Upper lobe of right lung (tissue), 1 donor: ENCODE measurements at regions not wholly inside any gene's neighbourhood (a gene's known extent, or its start where the extent isn't known, plus 50 kb on each side); places are given as distances from the start of the nearest gene placed in this dataset.

Experiments used
- ATAC-seq: fragments of 200-7000 bp; cut with Tn5 transposase; one replicate; pipeline ENCODE4 v1.9.1; 2020; ENCODE audit warnings: mild to moderate bottlenecking, moderate library complexity
- DNase-seq: peaks from one replicate; pipeline ENCODE4 v3.0.0-alpha.2; 2020
- H3K27ac ChIP-seq: fragments of 200-600 bp; one replicate; pipeline ENCODE4 v1.8.0; 2022
- H3K27me3 ChIP-seq: fragments of 200-600 bp; one replicate; pipeline ENCODE4 v1.8.0; 2022; ENCODE audit warnings: mild to moderate bottlenecking
- H3K36me3 ChIP-seq: fragments of 200-600 bp; one replicate; pipeline ENCODE4 v1.8.0; 2022
- H3K4me1 ChIP-seq: fragments of 200-600 bp; one replicate; pipeline ENCODE4 v1.8.0; 2022
- H3K4me3 ChIP-seq: fragments of 200-600 bp; one replicate; pipeline ENCODE4 v1.8.0; 2022; ENCODE audit warnings: mild to moderate bottlenecking
- H3K9me3 ChIP-seq: fragments of 200-600 bp; one replicate; pipeline ENCODE4 v1.8.0; 2022
- intact Hi-C: fragments of 100-400 bp; cut with DNase I; formaldehyde crosslinking; loops from one replicate; pipeline ENCODE4 v1.11.0; 2022
- TF ChIP-seq, protein P1 (sequence below): fragments of 200-600 bp; IDR thresholded peaks from one replicate; pipeline ENCODE4 v1.8.0; 2022; ENCODE audit warnings: antibody characterized with exemption
- donor health status: DM: no; HTN: yes; CAD: no; lungs with severe emphysema.

DNA sequence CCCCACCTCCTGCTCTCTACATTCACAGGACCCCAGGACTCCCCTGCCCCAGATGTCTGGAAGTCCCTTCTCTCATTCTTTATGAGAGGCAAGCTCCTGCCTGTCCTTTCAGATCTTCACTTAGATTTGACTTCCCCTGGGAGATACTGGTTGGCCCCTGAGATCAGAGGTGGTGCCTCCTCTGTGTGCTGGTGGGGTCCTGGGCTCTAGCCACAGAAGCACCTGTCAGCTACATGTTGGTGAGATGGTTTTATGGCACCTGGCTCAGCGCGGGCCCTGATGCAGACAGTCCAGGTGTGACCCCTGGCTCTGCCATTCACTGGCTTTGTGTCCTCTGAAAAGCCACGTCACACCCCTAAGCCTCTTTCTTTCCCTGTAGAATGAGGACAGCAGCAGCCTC lies 369.6 kb upstream of the ID2 start:
- H3K4me1 ChIP-seq = peaks cover 17% of the 10 kb centered on the region
- no peaks in the 10 kb centered on the region for H3K9me3 ChIP-seq
- H3K27me3 ChIP-seq = no peaks in the 10 kb centered on the region
- ATAC-seq = no peak
- intact Hi-C loops = no loop called here
- H3K36me3 ChIP-seq = no peaks in the 10 kb centered on the region
- TF ChIP-seq, protein P1, sequence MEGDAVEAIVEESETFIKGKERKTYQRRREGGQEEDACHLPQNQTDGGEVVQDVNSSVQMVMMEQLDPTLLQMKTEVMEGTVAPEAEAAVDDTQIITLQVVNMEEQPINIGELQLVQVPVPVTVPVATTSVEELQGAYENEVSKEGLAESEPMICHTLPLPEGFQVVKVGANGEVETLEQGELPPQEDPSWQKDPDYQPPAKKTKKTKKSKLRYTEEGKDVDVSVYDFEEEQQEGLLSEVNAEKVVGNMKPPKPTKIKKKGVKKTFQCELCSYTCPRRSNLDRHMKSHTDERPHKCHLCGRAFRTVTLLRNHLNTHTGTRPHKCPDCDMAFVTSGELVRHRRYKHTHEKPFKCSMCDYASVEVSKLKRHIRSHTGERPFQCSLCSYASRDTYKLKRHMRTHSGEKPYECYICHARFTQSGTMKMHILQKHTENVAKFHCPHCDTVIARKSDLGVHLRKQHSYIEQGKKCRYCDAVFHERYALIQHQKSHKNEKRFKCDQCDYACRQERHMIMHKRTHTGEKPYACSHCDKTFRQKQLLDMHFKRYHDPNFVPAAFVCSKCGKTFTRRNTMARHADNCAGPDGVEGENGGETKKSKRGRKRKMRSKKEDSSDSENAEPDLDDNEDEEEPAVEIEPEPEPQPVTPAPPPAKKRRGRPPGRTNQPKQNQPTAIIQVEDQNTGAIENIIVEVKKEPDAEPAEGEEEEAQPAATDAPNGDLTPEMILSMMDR = no peak
- H3K4me3 ChIP-seq = no peak overlapping the region
- H3K27ac ChIP-seq = no peak overlapping the region
- no peak for DNase-seq

DNA sequence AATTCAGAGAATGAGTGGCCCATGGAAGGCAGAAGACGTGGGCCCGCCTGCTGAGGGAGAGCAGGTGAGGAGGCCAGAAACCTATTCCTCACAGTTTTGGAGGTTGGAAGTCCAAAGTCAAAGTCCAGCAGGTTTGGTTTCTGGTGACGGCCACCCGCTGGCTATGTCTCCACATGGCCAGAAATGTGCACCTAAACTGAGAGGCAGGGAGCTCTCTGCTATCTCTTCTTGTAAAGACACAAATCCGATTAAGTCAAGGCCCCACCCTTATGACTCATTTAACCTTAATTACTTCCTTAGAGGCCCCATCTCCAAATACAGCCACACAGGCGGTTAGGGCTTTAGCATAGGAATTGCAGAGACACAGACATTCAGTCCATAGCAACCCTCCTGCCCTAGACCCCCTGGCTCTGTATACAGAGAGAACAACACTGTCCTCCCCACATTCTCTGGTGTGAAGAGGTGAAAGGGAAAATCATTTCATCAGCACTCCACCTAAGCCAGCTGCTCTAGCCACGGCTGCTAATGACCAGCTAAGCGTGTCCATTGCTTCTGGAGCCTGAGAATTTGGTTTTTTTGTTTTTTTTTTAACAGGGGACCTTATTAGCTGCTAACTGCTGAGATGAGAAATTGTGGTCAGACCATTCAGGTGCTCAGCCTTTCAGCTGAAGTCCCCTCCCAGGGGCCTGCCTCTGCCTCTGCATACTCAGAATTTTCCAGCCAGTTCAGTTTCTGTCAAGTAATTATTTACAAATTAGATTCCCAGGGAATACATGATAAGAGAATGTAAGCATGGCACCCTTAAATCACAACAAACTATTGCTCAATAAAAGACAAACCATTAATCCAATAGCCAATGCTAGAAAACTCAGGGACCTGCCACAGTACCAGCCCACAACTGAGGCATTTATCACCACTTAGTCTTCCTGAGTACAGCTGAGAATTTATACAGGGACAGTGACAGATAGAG lies 368.7 kb upstream of the ID2 start:
- H3K4me1 ChIP-seq = peaks cover 17% of the 10 kb centered on the region
- no peaks in the 10 kb centered on the region for H3K27me3 ChIP-seq
- H3K27ac ChIP-seq = no peak overlapping the region
- TF ChIP-seq, protein P1 = no peak
- no peaks in the 10 kb centered on the region for H3K9me3 ChIP-seq
- DNase-seq (no peak), ATAC-seq (no peak)
- intact Hi-C loops = no loop called here
- H3K36me3 ChIP-seq = no peaks in the 10 kb centered on the region
- H3K4me3 ChIP-seq = no peak overlapping the region

DNA sequence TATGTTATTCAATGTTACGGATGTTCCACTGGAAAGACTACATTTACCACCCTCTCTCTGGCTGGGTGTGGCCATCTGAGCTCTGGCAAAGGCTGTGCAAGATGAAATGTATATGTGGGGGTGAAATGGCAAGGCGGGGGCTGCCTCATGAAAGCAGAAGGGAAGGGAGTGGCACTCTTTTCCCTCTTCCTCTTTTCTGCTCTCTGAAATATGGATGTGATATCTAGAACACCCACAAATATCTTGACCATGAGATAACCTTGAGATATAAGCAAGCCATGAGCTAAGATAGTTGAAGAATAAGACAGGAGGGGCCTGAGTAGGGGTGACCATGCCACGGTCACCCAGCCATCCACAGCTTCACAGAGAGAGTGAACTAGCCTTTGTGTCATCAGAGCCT lies 367.8 kb upstream of the ID2 start:
- Histone ChIP-seq H3K4me3 (no peak overlapping the region), H3K27me3 (no peaks in the 10 kb centered on the region), H3K9me3 (no peaks in the 10 kb centered on the region), H3K4me1 (peaks cover 17% of the 10 kb centered on the region), H3K36me3 (no peaks in the 10 kb centered on the region), H3K27ac (no peak overlapping the region)
- DNase-seq (no peak), ATAC-seq (peak; percentile 84)
- intact Hi-C loops = no loop called here
- TF ChIP-seq, protein P1 = no peak

DNA sequence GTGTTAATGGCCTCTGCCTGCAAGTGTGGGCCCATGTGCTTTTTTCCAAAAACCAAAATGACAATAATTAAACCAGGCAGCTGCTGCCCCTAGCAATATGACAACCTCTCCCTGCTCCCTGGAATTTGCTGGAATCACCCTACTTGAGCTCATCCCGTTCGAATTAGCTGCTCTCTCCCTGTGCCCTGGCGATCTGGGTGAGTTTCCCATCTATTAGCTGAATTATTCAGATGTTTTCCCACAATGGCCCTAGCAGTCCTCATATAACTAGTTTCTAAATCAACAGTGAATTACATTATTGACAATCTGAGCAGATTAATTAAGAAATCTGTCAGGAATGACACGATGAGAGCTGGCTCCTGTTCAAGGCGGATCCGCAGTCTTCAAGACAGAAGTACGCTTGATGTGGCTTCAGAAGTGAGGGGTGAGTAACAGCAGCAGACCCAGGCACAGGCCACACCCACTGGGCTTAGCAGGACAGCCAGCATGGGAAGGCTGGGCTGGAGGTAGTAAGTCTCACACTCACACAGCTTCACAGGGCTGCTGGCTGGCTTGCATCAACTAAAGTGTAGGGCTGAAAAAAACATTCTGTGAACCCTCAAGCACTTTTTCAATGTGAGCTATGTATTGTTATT lies 366.2 kb upstream of the ID2 start:
- H3K27ac ChIP-seq = no peak overlapping the region
- peaks cover 13% of the 10 kb centered on the region for H3K4me1 ChIP-seq
- H3K27me3 ChIP-seq = no peaks in the 10 kb centered on the region
- intact Hi-C loops = no loop called here
- no peaks in the 10 kb centered on the region for H3K36me3 ChIP-seq
- DNase-seq (no peak), ATAC-seq (peak; percentile 40)
- no peaks in the 10 kb centered on the region for H3K9me3 ChIP-seq
- no peak overlapping the region for H3K4me3 ChIP-seq
- TF ChIP-seq, protein P1 = no peak

DNA sequence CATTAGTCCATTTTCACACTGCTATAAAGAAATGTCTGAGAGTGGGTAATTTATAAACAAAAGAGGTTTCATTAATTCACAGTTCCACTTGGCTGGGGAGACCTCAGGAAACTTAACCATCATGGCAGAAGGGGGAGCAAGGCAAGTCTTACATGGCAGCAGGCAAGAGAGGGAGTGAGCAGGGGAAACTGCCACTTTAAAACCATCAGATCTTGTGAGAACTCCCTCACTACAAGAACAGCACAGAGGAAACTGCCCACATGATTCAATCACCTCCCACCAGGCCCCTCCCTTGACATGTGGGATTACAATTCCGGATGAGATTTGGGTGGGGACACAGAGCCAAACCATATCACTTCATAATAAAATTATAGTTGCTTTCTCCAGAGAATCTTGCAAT lies 365.5 kb upstream of the ID2 start:
- Histone ChIP-seq H3K9me3 (no peaks in the 10 kb centered on the region), H3K27me3 (no peaks in the 10 kb centered on the region), H3K36me3 (no peaks in the 10 kb centered on the region), H3K4me1 (peaks cover 6% of the 10 kb centered on the region), H3K27ac (no peak overlapping the region), H3K4me3 (no peak overlapping the region)
- TF ChIP-seq, protein P1 = no peak
- DNase-seq (no peak), ATAC-seq (no peak)
- intact Hi-C loops = no loop called here
